Keratinocyte (primary cell): ENCODE measurements at regions not wholly inside any gene's neighbourhood (a gene's known extent, or its start where the extent isn't known, plus 50 kb on each side); places are given as distances from the start of the nearest gene placed in this dataset.

ENCODE experiments used
- CTCF ChIP-seq, 3 experiments: IDR thresholded peaks in 1 of 3; conservative IDR thresholded peaks in 1 of 3; optimal IDR thresholded peaks in 1 of 3; 2 replicates in 2 of 3; 3 replicates in 1 of 3; pipeline versions ENCODE3 to v1.5.1; 2011; ENCODE audit warnings: low read length in 3 of 3, mild to moderate bottlenecking in 3 of 3, moderate library complexity in 2 of 3, control low read depth in 1 of 3, inconsistent platforms in 1 of 3; ENCODE audit not compliant: insufficient read depth in 2 of 3; ENCODE audit errors: extremely low read depth in 1 of 3
- EZH2 ChIP-seq: IDR thresholded peaks from one replicate; pipeline ENCODE4 v1.6.1; 2012; ENCODE audit warnings: inconsistent platforms, mild to moderate bottlenecking, low read length, moderate library complexity

GRCh38 chr10:128927497-128928161 is 539.4 kb upstream of the MGMT start:
- TF ChIP-seq CTCF (optimal IDR thresholded peaks at IDR 0.05 in 1 of 3, IDR thresholded peaks at IDR 0.05 in 1 of 3, conservative IDR thresholded peaks at IDR 0.05 in 1 of 3; ENCODE audit: extremely low read depth in 1 of 3, insufficient read depth in 2 of 3, low read length in 3 of 3) (no peak), EZH2 (no peak)
